NCI-H2029 treated with DMSO at 0.1 percent for 48 hours (cell line): ENCODE measurements at regions not wholly inside any gene's neighbourhood (a gene's known extent, or its start where the extent isn't known, plus 50 kb on each side); places are given as distances from the start of the nearest gene placed in this dataset.

Experiments used
- DNase-seq: peaks from one replicate; lab custom pipeline; 2025; lab: John Stamatoyannopoulos, UW

DNA sequence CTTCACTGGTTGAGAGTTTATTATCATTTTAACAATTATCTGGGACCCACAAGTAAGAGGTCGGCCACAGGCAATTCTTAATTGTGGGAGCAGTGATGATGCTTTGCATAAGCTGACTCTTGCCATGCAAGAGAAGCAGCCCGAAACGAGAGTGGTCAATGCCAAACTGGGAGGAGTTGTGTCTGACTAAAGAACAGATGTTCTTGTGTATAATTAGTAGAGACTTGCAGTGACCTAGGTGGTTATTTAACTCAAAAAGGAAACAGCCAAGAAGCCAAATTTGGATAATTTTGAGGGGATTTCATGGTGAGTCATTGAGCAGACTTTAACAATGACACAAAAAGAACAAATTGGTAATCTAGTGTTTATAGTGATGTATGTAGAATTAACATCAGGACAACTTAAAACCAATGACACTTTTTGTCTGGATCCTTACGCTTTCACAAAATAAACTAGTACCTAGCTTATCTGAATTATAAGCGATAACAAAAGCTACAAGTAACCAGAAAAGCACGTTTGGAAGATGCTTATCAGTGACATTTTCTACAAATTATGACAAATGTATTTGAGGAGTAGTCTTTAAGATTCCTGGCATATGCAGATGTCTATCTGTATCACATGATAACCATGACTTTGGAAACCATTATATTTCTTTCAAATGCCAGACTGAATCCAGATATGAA lies 184.7 kb upstream of the DLGAP1 start:
- DNase-seq = no peak

DNA sequence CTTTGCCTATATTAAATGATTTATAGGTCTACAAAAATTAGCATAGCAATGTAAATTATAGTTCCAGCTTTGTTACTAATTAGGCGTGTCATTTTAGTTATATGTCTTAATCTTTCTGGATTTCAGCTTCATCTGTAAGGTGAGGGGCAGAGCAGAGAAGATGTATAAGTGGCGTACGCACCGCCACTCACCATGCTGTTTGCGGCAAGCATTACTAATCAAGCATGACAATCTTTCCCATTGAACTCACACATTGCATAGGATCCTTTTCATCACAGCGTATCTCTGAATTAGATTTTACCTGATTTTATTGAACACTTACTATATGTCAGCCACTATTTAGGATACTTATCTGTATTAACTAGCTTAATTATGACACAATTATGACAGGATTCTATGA lies 183.6 kb upstream of the DLGAP1 start:
- DNase-seq = no peak

DNA sequence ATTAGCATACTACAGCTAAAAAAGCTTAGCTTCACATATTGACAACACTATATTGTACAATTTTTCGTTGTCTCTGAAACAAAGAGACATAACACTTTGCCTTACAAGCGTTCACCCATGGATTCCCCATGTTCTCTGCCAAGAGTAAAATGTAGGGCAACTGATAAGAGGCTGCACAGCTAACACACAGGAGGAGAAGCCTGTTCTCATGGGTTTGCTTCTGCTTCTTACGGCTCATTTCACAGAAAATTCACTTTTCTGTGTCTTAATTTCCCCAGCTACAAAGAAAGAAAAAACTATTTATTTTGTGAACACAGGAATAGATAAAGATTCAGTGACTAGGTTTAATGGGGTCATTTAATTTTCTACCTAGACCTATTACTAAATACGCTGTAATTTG lies 182.8 kb upstream of the DLGAP1 start:
- DNase-seq = no peak

DNA sequence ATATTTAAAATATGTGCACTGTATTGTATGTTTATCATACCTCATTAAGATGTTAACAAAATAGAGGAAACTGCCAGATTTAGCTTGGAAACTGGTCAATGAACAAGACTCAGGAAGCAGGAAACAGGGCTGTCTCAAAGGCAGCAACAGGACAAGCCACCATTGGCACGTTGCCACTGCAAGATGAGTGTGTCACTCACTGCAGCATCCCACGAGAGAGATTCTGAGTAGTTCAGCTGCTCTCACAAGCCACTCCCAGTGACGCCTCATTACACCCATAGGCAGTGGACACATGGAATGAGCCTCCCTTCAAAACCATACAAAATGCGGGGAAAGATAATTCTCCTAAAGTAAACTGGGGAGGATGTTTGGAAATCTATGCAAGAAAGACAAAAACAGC lies 181.9 kb upstream of the DLGAP1 start:
- DNase-seq = no peak

DNA sequence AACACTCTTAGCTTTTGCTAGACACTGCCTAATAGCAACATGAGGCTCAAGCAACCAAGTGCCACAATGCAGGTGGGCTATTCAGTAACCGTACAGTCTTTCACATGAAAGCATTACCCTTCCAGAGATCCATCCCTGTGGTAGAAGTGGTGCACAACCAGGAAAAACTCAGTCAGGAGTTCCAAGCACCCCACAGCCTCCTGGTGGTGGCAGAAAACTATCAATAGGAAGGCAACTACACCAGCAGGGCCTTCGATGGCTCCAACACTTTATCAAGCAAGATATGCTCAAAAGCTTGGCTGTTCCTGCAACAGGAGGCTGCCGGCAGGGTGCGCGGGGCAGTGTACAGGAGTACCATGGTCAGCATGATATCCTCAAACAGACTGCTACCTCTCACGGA lies 176.1 kb upstream of the DLGAP1 start:
- no peak for DNase-seq

DNA sequence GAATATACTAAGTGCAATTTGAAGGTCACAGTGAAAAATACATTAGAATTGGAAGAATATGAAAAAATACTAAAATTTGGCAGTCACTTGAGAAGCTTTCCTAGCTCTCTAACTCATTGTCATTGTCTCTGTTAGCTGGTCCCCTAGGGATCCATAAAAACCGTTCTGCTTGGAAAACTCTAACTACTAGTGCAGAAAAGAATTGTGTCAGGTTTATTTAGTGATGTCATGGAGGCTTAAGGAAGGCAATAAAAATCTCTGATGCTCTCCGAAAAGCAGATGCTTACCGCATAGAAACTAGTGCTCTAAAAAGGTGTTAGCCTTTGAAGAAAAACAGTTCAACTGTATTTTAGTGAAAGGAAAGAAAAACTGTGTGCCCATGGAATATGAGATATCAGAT lies 150.1 kb upstream of the DLGAP1 start:
- DNase-seq = no peak

DNA sequence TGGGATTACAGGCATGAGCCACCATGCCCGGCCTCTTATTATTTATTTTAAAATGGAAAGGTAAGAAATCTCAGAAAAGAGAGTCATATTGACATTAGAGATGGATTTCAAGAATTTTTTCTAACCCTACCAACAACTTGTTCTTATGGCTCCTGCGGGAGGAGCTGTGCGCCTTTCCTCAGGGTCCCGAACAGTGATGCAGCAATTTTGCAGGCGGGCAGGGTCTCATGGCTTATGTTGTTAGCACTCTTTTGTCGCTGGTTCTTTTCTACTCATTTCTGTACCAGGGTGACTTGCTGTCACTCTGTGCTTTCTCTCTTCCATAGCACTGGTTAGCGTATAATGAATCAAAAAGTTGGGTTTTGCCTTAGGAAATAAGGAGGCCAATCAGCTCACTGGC lies 148.8 kb upstream of the DLGAP1 start:
- no peak for DNase-seq

DNA sequence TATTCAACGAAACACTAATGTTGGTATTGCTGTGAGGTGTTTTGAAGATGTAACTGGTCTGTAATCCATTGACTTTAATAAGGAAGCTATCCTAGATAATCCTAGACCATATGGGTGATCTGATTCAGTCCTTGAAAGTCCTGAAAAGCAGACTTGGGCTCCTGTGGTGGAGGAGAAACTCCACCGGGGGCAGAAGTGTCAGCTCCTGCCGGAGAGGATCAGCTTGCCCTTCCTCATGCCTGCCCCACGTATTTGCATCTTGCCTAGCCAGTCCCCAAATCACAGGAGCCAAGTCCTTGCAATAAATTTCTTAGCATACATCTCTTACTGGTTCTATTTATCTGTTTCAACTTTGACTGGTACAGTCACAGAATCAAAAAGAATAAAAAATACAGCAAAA lies 144.2 kb upstream of the DLGAP1 start:
- no peak for DNase-seq

DNA sequence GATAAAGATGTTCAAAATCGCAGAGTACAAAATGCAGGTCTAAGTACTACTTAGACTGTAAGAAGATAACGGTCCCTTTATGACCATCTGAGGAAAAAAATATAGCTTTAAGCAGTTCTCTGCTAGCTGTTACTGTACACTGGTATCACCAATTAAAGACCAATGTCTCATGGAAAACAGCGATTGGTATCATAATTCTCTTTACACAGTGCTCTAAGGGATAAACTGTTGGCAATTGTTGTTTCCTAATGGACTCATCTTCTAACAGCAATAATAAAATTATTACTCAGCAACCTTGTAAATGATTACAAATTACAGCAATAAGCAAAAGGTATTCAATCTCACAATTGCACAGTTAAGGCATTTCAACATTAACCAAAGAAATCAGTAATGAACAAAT lies 142.2 kb upstream of the DLGAP1 start:
- DNase-seq = no peak

DNA sequence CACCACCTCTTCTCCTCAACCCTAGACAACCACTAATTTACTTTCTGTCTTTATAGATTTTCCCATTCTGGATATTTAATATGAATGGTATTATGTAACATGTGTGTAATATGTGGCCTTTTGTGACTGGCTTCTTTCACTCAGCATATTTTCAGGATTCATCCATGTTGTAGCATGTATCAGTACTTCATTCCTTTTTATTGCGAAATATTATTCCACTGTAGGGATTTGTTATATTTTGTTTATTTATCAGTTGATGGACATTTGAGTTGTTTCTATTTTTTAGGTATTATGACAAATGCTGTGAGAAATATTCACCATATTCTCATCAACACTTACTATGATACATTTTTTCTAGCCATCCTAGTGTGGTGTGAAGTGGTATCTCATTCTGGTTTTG lies 138.8 kb upstream of the DLGAP1 start:
- no peak for DNase-seq

DNA sequence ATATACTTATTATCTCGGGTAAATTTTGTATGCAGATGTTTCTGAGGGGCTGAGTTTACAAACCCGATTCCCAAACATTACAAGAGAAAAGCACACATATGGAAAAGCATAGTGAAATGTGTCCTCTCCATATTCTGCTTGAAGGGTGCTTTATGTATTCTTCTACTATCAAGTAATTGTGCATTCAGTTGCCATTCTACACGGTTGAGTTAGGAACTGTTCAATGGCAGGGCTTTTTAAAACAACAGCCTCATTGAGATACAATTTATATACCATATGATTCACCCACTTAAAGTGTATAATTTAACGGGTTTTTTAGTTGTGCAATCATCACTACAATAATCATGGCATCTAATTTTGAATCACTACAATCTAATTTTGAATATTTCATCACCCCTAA lies 138.4 kb upstream of the DLGAP1 start:
- DNase-seq = no peak

DNA sequence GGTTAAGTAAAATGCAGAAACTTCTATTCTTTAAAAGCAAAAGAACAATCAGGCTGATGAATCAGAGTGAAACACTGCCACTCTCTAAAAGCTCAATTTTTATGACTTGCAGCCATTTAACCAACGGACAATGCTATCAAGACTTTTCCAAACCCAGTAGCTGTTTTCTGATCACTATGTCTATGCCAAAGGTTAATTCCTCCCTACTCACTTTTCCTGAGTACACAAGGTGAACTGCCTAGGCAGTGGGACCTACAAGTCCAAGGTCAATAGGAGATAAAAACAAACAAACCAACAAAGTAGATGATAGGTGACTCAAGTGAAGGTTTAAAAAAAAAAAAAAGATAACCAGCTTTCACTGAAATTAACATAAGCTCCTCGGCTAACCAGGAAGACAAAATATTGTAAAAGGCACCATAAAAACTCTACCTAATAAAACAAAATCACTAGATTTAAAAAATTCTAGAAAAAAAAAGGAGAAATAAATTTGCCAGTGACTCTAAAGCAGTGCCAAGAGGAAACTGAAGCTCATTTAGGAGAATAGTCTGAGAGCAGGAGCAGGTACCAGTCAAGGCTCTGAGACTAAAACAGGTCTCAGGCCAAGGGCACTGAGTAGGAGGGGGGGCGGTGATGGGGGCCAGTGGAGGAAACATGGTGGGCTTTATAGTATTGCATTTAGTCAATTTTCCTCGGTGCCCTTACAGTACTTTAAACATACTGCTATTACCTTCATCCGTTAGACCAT lies 134.1 kb upstream of the DLGAP1 start:
- DNase-seq = no peak

DNA sequence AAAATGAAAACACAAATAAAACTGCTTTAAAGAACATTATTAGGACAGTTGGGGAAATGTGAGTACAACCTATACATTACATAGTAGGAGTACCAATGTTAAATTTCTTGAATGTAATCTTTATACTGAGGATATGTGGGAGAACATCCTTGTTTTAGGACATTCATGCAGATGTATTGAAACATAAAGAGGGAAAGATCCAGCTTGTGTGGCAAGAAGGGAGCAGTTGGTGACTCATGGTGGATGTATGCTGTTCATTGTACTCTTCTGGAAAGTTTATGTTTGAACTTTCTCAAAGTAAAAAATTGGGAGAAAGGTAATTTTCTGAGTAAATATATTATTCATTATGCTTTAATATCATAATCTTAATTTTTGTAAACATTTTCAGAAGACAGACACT lies 132.1 kb upstream of the DLGAP1 start:
- no peak for DNase-seq

DNA sequence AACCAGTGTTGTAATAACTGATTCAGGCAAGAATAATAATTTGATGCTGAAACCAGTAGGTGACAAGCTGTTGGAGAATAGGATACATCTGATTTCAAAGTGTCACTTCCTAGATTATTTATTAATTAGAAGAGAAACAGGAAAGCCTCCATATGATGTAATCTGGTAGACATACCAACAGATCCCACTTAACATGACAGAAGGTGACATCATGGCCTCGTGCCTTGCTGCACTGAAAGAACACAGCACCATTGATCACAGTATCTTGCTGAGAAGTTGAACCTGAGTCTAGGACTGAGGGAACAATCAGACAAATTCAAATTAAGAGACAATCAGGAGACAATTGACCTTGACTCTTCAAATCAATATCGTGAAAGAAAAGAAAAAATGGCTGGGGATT lies 131.6 kb upstream of the DLGAP1 start:
- DNase-seq = no peak

DNA sequence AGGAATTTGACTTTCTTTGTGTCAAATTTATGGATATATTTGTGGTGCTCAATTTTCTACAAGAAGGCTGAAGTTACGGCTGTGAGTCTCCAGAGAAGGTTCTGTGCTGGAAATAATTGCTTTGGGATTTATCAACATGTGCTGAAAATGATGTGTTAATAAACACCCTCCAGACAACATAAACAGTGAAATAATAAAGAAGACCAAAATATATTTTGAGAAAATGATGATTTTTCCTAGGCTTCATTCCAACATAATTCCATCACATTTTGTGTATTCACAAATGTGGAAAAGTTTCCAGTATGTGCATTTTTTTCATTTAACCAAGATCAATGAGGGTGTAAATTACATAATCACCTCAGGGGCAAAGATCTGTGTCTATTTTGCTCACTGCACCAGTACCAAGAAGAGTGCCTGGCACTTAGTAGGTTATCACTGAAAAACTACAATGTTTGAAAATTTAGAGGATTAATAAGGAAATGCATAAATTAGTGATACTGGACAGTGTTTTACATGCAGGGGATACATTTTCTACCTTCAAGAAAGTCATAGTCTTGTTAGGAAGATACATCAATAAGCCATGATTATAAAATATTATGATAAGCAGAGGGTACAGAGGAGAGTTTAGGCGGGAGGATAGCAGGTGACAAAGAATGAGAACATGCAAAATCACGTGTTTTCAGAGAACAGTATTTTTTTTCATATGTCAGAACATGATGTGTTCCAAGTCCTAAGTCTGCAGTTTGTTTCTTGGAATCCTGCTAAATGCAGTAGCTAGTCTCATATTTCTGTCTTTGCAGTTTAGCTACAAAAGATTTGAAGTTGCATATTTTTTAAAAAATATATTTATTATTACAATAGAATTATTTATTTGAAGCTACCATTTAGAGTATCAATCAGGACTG lies 127.6 kb upstream of the DLGAP1 start:
- no peak for DNase-seq

DNA sequence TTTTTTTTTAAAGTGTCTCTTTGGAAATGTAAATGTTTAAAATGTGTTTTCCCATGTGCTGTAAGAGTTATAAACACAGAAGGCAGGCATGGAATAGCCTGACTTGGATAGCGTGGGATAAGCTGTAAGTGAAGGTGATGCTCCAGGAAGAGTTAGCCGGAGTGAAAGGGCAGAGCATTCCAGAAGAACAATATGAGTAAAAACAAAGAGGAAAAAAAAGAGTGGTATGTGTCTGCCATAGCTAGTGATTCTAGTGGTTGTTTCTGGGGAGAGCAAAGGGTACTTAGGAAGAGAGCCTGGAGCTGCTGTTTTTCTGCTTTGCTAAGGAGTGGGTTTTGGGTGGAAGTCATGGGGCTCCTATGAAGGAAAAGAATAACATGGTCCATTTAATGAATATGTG lies 126.9 kb upstream of the DLGAP1 start:
- DNase-seq = no peak

DNA sequence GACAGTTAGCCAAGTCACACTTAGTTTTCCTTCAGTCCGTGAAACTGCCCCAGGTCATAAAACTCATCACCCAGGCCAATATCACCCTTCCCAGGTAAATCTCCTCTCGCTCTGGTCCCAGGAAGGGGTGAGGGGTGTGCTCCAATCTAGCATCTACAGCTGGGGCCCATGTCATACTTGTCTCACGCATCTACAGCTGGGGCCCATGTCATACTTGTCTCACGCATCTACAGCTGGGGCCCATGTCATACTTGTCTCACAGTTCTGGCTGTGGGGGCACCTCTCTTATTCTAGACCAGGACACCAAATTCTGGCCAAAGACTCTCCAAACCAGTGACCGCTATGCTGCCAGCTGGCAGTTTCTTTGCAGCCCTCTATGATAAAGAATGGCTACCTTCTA lies 123.3 kb upstream of the DLGAP1 start:
- DNase-seq = no peak

DNA sequence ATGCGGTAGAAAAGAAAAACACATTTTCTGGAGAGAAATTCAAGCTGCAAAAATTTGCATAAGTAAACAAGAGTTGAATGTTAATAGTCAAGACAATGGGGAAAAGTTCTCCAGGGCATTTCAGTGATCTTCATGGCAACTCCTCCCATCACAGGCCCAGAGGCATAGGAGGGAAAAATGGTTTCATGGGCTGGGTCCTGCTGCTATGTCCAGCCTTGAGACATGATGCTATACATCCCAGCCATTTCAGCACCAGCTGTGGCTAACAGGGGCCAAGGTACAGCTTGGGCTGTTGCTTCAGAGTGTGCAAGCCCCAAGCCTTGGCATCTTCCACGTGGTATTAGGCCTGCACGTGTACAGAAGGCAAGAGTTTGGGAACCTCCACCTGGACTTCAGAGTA lies 118.6 kb upstream of the DLGAP1 start:
- no peak for DNase-seq

DNA sequence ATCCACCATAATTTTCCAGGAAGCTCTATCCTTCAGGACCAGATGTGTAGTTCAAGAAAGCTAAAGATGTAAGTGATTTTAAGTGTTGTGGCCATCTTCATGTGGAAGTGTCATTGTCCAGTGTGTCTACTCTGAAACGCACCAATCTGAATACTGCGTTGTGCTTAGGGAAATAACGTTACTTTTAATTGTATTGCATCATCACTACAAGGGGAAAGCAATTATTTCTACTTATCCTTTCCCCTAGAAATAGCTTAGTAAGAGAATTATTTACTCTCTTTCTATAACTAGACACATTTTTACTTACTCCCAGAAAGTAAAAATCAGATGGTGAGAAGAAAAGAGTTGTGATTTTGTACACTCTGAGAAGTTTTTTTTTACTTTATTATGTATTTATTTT lies 102.4 kb upstream of the DLGAP1 start:
- DNase-seq = no peak

DNA sequence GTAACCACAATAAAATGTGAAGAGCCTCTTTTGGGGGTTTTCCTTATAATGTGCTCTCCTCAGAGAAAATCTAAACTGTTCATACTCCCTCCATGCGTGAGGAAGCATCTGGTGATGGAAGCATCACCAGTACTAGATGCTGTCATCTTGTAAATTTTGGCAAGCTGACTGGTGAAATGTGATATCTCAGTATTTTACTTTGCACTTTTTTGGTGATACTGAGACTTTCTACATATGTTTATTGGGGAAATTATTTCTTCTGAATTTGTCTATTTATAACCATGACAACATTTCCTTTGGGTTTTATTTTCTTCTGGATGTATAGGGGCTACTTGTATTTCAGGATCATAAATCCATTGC lies 95.9 kb upstream of the DLGAP1 start:
- no peak for DNase-seq

DNA sequence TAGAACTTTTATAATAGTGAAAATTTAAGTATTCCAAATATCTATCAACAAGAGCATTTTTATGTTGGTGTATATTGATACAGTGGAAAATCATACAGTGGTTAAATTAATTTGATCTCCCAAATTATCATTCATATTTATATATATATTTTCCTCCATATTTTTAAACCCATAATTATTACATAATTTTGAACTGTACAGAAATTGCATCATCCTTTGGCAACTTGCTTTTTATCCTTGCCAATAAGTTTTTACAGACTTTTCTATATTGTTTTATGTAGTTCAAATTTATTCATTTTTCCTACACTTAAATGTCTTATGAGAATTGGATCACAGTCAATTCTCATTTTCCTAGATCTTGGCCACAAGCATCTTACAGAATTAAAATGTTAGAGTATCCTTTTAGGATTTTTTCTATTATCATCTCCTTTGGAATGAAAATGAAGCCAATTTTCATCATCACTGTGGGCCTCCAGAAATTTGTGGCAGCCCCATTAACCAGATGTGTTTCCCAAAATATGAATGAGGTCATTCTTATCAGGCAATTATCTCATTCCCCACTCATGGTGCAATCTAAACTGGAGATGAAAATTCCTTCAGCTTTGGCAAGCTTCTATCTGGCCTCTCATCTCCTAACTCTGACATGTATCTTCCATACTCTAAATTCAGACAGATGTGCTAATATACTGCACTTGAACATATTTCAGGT lies 94.2 kb upstream of the DLGAP1 start:
- no peak for DNase-seq

DNA sequence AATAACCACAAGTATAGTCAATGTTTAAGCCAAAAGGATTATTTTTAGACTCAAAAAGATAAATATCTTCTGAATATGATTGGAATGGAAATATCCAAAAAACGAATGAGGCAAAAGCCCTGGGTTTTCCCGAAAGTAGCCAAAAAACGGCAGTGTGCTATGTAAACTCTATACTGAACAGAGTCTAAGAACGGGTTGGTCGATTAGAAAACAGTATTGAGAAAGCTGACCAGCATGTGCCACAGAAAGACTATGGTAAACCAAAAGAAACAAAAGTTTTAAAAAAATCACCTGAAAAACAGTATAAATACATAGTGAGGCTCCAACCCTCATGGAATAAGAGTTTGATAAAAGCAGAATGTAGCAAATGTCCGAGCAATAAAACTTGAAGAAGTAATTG lies 92.0 kb upstream of the DLGAP1 start:
- DNase-seq = no peak

DNA sequence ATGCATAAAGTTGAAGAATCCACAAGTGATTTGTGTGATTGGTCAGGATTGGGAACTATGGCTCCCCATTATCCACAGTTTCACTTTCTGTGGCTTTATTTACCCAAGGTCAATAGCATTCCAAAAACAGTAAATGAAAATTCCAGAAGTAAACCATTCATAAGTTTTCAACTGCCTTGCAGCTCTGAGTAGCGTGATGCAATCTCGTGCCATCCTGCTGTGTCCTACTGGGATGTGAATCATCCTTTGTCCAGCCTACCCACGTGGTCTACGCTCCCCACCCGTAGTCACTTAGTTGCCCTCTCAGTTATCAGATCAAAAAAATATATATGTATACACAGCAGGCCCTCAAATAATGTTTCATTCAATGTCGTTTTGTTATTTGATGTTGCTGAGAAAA lies 89.0 kb upstream of the DLGAP1 start:
- DNase-seq = no peak
